ENCODE measurements at regions not wholly inside any gene's neighbourhood (a gene's known extent, or its start where the extent isn't known, plus 50 kb on each side); places are given as distances from the start of the nearest gene placed in this dataset.

GRCh38 chr5:32880796-32881195 is 169.7 kb downstream of the NPR3 start:
- intact Hi-C loops (cut with DNase I), result no loop called here
- no peak for ATAC-seq
- no peaks in the 10 kb centered on the region for H3K27me3 ChIP-seq

GRCh38 chr5:32887390-32887789 is 176.3 kb downstream of the NPR3 start:
- TF ChIP-seq CTCF (IDR thresholded peaks at IDR 0.05), result no peak

More at GRCh38 chr5:32880796-32881195, 169.7 kb downstream of the NPR3 start:
- H3K9me3 ChIP-seq, result peaks cover 0 to 57% of the 10 kb centered on the region in 2 donors
- no peak overlapping the region for H3K4me3 ChIP-seq
- no peaks in the 10 kb centered on the region for H3K4me1 ChIP-seq
- H3K36me3 ChIP-seq, result no peaks in the 10 kb centered on the region
- no peak overlapping the region for H3K27ac ChIP-seq
- no peak for DNase-seq
- no peak for TF ChIP-seq CTCF (IDR thresholded peaks at IDR 0.05)

GRCh38 chr5:32889078-32889477 is 178.0 kb downstream of the NPR3 start:
- ATAC-seq (no peak), DNase-seq (no peak)
- no peaks in the 10 kb centered on the region for H3K36me3 ChIP-seq
- peaks cover 0 to 22% of the 10 kb centered on the region in 2 donors for H3K9me3 ChIP-seq
- no peak overlapping the region for H3K4me3 ChIP-seq
- no peaks in the 10 kb centered on the region for H3K27me3 ChIP-seq
- H3K27ac ChIP-seq, result no peak overlapping the region
- no peaks in the 10 kb centered on the region for H3K4me1 ChIP-seq
- intact Hi-C loops (cut with DNase I), result no loop called here
- no peak for TF ChIP-seq CTCF (IDR thresholded peaks at IDR 0.05)

More at GRCh38 chr5:32887390-32887789, 176.3 kb downstream of the NPR3 start:
- DNase-seq (no peak), ATAC-seq (no peak)
- Histone ChIP-seq H3K27ac (no peak overlapping the region), H3K9me3 (peaks cover 0 to 31% of the 10 kb centered on the region in 2 donors), H3K36me3 (no peaks in the 10 kb centered on the region), H3K27me3 (no peaks in the 10 kb centered on the region), H3K4me1 (no peaks in the 10 kb centered on the region), H3K4me3 (no peak overlapping the region)
- intact Hi-C loops (cut with DNase I), result no loop called here

- TF ChIP-seq CTCF (IDR thresholded peaks at IDR 0.05), result no peak
- H3K27me3 ChIP-seq, result no peaks in the 10 kb centered on the region
- no peaks in the 10 kb centered on the region for H3K36me3 ChIP-seq
- no peaks in the 10 kb centered on the region for H3K4me1 ChIP-seq
- intact Hi-C loops (cut with DNase I), result no loop called here
- no peak for DNase-seq
- no peak overlapping the region for H3K27ac ChIP-seq
- H3K9me3 ChIP-seq, result peaks cover 0 to 22% of the 10 kb centered on the region in 2 donors
- no peak overlapping the region for H3K4me3 ChIP-seq
- no peak for ATAC-seq
Observed at GRCh38 chr5:32903613-32904012, 192.5 kb downstream of the NPR3 start.

- DNase-seq, result no peak
- no peak for TF ChIP-seq CTCF (IDR thresholded peaks at IDR 0.05)
- Histone ChIP-seq H3K9me3 (peaks cover 0 to 12% of the 10 kb centered on the region in 2 donors), H3K4me3 (no peak overlapping the region), H3K4me1 (no peaks in the 10 kb centered on the region), H3K27ac (no peak overlapping the region), H3K36me3 (no peaks in the 10 kb centered on the region), H3K27me3 (no peaks in the 10 kb centered on the region)
- intact Hi-C loops (cut with DNase I), result no loop called here
- no peak for ATAC-seq
Observed at GRCh38 chr5:32908641-32909040, 197.5 kb downstream of the NPR3 start.
